GM12878 (cell line): ENCODE measurements at regions not wholly inside any gene's neighbourhood (a gene's known extent, or its start where the extent isn't known, plus 50 kb on each side); places are given as distances from the start of the nearest gene placed in this dataset.

Experiments used
- ATAC-seq: fragments of 200-7000 bp; cut with Tn5 transposase; 3 replicates; pipeline ENCODE4 v1.9.1; 2020; ENCODE audit warnings: mild to moderate bottlenecking, moderate library complexity
- BruUV-seq: library from RNA; stranded (reverse); fragments of 400-500 nt; replicated peaks from 2 replicates; lab custom pipeline; 2021; lab: Mats Ljungman, UMichigan
- CTCF ChIA-PET: fragments of 300-600 bp; sonication (Branson Sonifier 250); formaldehyde crosslinking; extraction: SDS; loops from one replicate; lab custom pipeline; 2021; ENCODE audit warnings: inconsistent platforms; lab: Yijun Ruan, JAX
- POLR2A ChIA-PET: fragments of 350-600 bp; formaldehyde crosslinking; extraction: SDS; loops from one replicate; lab custom pipeline; 2021; ENCODE audit warnings: inconsistent platforms; lab: Charles Lee
- RAD21 ChIA-PET: fragments of 300-600 bp; sonication (Branson Sonifier 250); formaldehyde crosslinking; loops from one replicate; lab custom pipeline; 2023; ENCODE audit warnings: antibody characterized with exemption; ENCODE audit not compliant: unreplicated experiment; lab: Charles Lee
- SMC1A ChIA-PET: fragments of 300-600 bp; sonication (Branson Sonifier 250); formaldehyde crosslinking; loops from one replicate; lab custom pipeline; 2023; ENCODE audit not compliant: unreplicated experiment, uncharacterized antibody; lab: Charles Lee
- DNase-seq: peaks from one replicate; pipeline ENCODE4 v3.0.0-alpha.2; 2011; ENCODE audit warnings: low read depth, low spot score
- FAIRE-seq: peaks from 3 replicates; lab custom pipeline; 2011; peaks lifted over from hg19 to GRCh38; lab: Jason Lieb, UNC
- H2AFZ ChIP-seq: 2 replicates; pipeline ENCODE4 v1.6.0; 2011; ENCODE audit warnings: low read depth, low read length, control low read depth; ENCODE audit not compliant: control insufficient read depth
- H3K27ac ChIP-seq: 2 replicates; pipeline ENCODE4 v1.5.1; 2011; ENCODE audit warnings: control low read depth; ENCODE audit not compliant: control insufficient read depth, insufficient read depth
- H3K27me3 ChIP-seq, 2 experiments: replicated peaks in 1 of 2; 2 replicates each; pipeline versions ENCODE4 v1.6.0 to v1.6.1; 2011; ENCODE audit warnings: low read length in 1 of 2; ENCODE audit not compliant: control insufficient read depth in 2 of 2, insufficient read depth in 2 of 2
- H3K36me3 ChIP-seq, 2 experiments: 2 replicates each; pipeline ENCODE4 v1.5.1; 2011; ENCODE audit warnings: low read length in 1 of 2; ENCODE audit not compliant: control insufficient read depth in 2 of 2, insufficient read depth in 2 of 2
- H3K4me1 ChIP-seq: 2 replicates; pipeline ENCODE4 v1.6.1; 2011; ENCODE audit warnings: mild to moderate bottlenecking, low read length, moderate library complexity, mixed read lengths; ENCODE audit not compliant: control insufficient read depth, insufficient read depth
- H3K4me2 ChIP-seq: 2 replicates; pipeline ENCODE4 v1.6.0; 2011; ENCODE audit warnings: control low read depth; ENCODE audit not compliant: control insufficient read depth, insufficient read depth
- H3K4me3 ChIP-seq: fragments of 200-600 bp; sonication (generic); 2 replicates; pipeline ENCODE4 v1.5.1; 2016
- H3K79me2 ChIP-seq: 2 replicates; pipeline ENCODE4 v1.6.0; 2011; ENCODE audit warnings: low read length; ENCODE audit not compliant: control insufficient read depth, insufficient read depth
- H3K9ac ChIP-seq: 2 replicates; pipeline ENCODE4 v1.8.0; 2011; ENCODE audit warnings: low read length, control low read depth, mixed read lengths; ENCODE audit not compliant: control insufficient read depth, insufficient read depth
- H3K9me3 ChIP-seq: replicated peaks from 3 replicates; pipeline ENCODE4 v1.5.1; 2011; ENCODE audit warnings: mild to moderate bottlenecking, low read length; ENCODE audit not compliant: control insufficient read depth, insufficient read depth
- H4K20me1 ChIP-seq: 2 replicates; pipeline ENCODE4 v1.6.0; 2011; ENCODE audit not compliant: control insufficient read depth, insufficient read depth
- ATF7 ChIP-seq: fragments of 450-650 bp; IDR thresholded peaks from 2 replicates; pipeline ENCODE4 v1.6.1; 2016; ENCODE audit warnings: low read depth, mild to moderate bottlenecking
- BMI1 ChIP-seq: fragments of 450-650 bp; IDR thresholded peaks from 2 replicates; pipeline ENCODE4 v1.6.1; 2016; ENCODE audit warnings: mild to moderate bottlenecking, moderate library complexity, borderline replicate concordance
- FOXK2 ChIP-seq: fragments of 450-650 bp; IDR thresholded peaks from 2 replicates; pipeline ENCODE4 v1.6.1; 2017; ENCODE audit warnings: mild to moderate bottlenecking, moderate library complexity
- LARP7 ChIP-seq: fragments of 450-650 bp; IDR thresholded peaks from 2 replicates; pipeline ENCODE4 v1.6.1; 2017; ENCODE audit warnings: mild to moderate bottlenecking
- MYB ChIP-seq: fragments of 150-350 bp; IDR thresholded peaks from 2 replicates; pipeline ENCODE4 v1.6.1; 2014; ENCODE audit warnings: mild to moderate bottlenecking, low read depth, low read length, borderline replicate concordance
- NFYA ChIP-seq: IDR thresholded peaks from 2 replicates; pipeline ENCODE4 v1.6.1; 2011; ENCODE audit warnings: low read depth, mild to moderate bottlenecking, low read length, improper control_type of control experiment, borderline replicate concordance
- PAX5 ChIP-seq: IDR thresholded peaks from 2 replicates; pipeline ENCODE4 v1.6.1; 2011; ENCODE audit warnings: low read depth, low read length, borderline replicate concordance
- PML ChIP-seq: IDR thresholded peaks from 2 replicates; pipeline ENCODE4 v1.6.1; 2012; ENCODE audit warnings: low read length, inconsistent platforms
- RELB ChIP-seq: fragments of 450-650 bp; IDR thresholded peaks from 2 replicates; pipeline ENCODE4 v1.6.1; 2017; ENCODE audit warnings: low read depth, mild to moderate bottlenecking, moderate library complexity
- TBL1XR1 ChIP-seq: IDR thresholded peaks from 2 replicates; pipeline ENCODE4 v1.6.1; 2012; ENCODE audit warnings: low read depth, low read length, improper control_type of control experiment
- ZBED1 ChIP-seq: IDR thresholded peaks from 2 replicates; pipeline ENCODE4 v1.6.1; 2016; ENCODE audit warnings: borderline replicate concordance
- ZNF217 ChIP-seq: fragments of 450-650 bp; IDR thresholded peaks from 2 replicates; pipeline ENCODE4 v1.6.1; 2017; ENCODE audit warnings: antibody characterized with exemption, mild to moderate bottlenecking
- ZNF687 ChIP-seq: fragments of 450-650 bp; IDR thresholded peaks from 2 replicates; pipeline ENCODE4 v1.6.1; 2017; ENCODE audit warnings: mild to moderate bottlenecking, moderate library complexity
- WGBS: methylation state at CpG from one replicate; pipeline ENCODE4 v1.1.6; 2016; ENCODE audit warnings: low lambda C conversion rate; ENCODE audit not compliant: insufficient replicate concordance, insufficient coverage; ENCODE audit errors: missing lambda C conversion rate; 5-methylcytosine and 5-hydroxymethylcytosine counted together
- in situ Hi-C: fragments of 300-500 bp; cut with MboI; formaldehyde crosslinking; loops from 9 replicates; pipeline ENCODE4 v1.14.3; 2018; ENCODE audit warnings: mixed read lengths
- intact Hi-C: fragments of 100-400 bp; cut with micrococcal nuclease; formaldehyde crosslinking; loops from one replicate; pipeline ENCODE4 v1.14.2; 2022; ENCODE audit not compliant: unreplicated experiment
- TF ChIP-seq, protein P1 (sequence below): fragments of 450-650 bp; IDR thresholded peaks from 2 replicates; pipeline ENCODE4 v1.6.1; 2017; ENCODE audit warnings: mild to moderate bottlenecking

GRCh38 chr13:87344176-87344575 is 327.0 kb upstream of the SLITRK5 start:
- Histone ChIP-seq H2AFZ (no peak overlapping the region), H3K27me3 (no peaks in the 10 kb centered on the region), H4K20me1 (no peaks in the 10 kb centered on the region), H3K4me1 (no peaks in the 10 kb centered on the region), H3K27ac (no peak overlapping the region), H3K79me2 (no peaks in the 10 kb centered on the region), H3K9me3 (no peaks in the 10 kb centered on the region), H3K9ac (no peak overlapping the region), H3K36me3 (no peaks in the 10 kb centered on the region)
- FAIRE-seq: no peak
- intact Hi-C loops (no loop called here), in situ Hi-C loops (no loop called here)
- ATAC-seq: no peak
- BruUV-seq: no TSS peak
- CTCF ChIA-PET: interaction anchor here (0.5 kb wide), 1 partner anchor 568 kb away, joined by 3 read pairs; no protein-coding TSS in a partner anchor
- RAD21 ChIA-PET: no interaction called here
- no peak for TF ChIP-seq NFYA
- TF ChIP-seq LARP7: no peak
- TF ChIP-seq, protein P1, sequence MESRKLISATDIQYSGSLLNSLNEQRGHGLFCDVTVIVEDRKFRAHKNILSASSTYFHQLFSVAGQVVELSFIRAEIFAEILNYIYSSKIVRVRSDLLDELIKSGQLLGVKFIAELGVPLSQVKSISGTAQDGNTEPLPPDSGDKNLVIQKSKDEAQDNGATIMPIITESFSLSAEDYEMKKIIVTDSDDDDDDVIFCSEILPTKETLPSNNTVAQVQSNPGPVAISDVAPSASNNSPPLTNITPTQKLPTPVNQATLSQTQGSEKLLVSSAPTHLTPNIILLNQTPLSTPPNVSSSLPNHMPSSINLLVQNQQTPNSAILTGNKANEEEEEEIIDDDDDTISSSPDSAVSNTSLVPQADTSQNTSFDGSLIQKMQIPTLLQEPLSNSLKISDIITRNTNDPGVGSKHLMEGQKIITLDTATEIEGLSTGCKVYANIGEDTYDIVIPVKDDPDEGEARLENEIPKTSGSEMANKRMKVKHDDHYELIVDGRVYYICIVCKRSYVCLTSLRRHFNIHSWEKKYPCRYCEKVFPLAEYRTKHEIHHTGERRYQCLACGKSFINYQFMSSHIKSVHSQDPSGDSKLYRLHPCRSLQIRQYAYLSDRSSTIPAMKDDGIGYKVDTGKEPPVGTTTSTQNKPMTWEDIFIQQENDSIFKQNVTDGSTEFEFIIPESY: no peak
- TF ChIP-seq ATF7: no peak
- TF ChIP-seq BMI1: no peak
- TF ChIP-seq PAX5: no peak
- TF ChIP-seq FOXK2: no peak
- no peak for TF ChIP-seq MYB
- no peak for TF ChIP-seq ZNF217
- no peak for TF ChIP-seq PML
- no peak for TF ChIP-seq RELB
- TF ChIP-seq ZBED1: no peak
- TF ChIP-seq ZNF687: no peak
- no peak for TF ChIP-seq TBL1XR1
- TF ChIP-seq, all 136 proteins: peak for 0
- no peak for DNase-seq
- 0% methylated on average over 2 of the region's 2 CpGs for whole genome bisulfite sequencing
- Histone ChIP-seq H3K4me2 (no peak overlapping the region), H3K4me3 (no peak overlapping the region)
- ChIA-PET POLR2A (no interaction called here), SMC1A (no interaction called here)
